ENCODE measurements at regions not wholly inside any gene's neighbourhood (a gene's known extent, or its start where the extent isn't known, plus 50 kb on each side); places are given as distances from the start of the nearest gene placed in this dataset.

DNA sequence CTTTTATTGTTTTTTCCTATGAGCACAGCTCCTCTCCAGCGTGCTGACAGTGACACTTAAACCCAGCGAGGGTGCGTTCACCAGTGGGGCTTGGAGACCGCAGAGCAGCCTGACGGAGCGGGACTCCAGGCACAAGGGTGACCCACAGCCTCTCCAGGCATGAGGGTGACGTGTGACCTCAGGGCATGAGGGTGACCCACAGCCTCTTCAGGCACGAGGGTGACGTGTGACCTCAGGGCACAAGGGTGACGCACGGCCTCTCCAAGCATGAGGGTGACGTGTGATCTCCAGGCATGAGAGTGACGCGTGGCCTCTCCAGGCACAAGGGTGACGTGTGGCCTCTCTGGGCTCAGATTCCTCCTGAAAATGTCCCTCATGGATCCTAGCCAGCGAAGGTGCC is 164.3 kb upstream of the TCERG1L start:
- Histone ChIP-seq H3K14ac (ENCODE audit: insufficient read depth, low read length) (no peak overlapping the region; the same call in 1 of the 2 replicates), H3K18ac (ENCODE audit: insufficient read length, low read depth, low read length) (no peak overlapping the region), H4K91ac (ENCODE audit: insufficient read length, low read depth, low read length) (no peak overlapping the region), H4K8ac (replicated peaks; ENCODE audit: insufficient read length, low read depth, low read length) (no peak overlapping the region), H2BK15ac (ENCODE audit: low read depth, low read length) (no peak overlapping the region), H3K23ac (ENCODE audit: insufficient read length, low read depth, low read length) (no peak overlapping the region), H3K4me1 (ENCODE audit: insufficient read depth, low read length) (no peaks in the 10 kb centered on the region), H3K27me3 (ENCODE audit: insufficient read depth, low read length) (no peaks in the 10 kb centered on the region), H3T11ph (ENCODE audit: low read length) (no peak overlapping the region), H3K23me2 (ENCODE audit: insufficient read length, low read depth, low read length, poor library complexity, severe bottlenecking) (no peaks in the 10 kb centered on the region), H3K4me2 (ENCODE audit: insufficient read depth, insufficient read length, low read length) (no peak overlapping the region), H3K56ac (ENCODE audit: insufficient read length, low read depth, low read length) (no peak overlapping the region), H3K9me3 (ENCODE audit: control insufficient read depth, low read depth, low read length) (no peaks in the 10 kb centered on the region), H4K20me1 (ENCODE audit: control insufficient read depth, insufficient read depth, insufficient read length) (no peaks in the 10 kb centered on the region), H3K27ac (ENCODE audit: insufficient read length, low read depth, low read length) (no peak overlapping the region), H3K79me1 (ENCODE audit: insufficient read depth, low read depth, low read length, poor library complexity, severe bottlenecking) (no peaks in the 10 kb centered on the region), H3K9ac (ENCODE audit: extremely low read depth, insufficient read length, low read length) (no peak overlapping the region), H2AFZ (ENCODE audit: low read length) (no peak overlapping the region), H2BK120ac (ENCODE audit: low read depth, low read length, poor library complexity, severe bottlenecking) (no peak overlapping the region), H3K4ac (ENCODE audit: low read depth, low read length) (no peak overlapping the region), H2BK20ac (ENCODE audit: low read depth, low read length, poor library complexity, severe bottlenecking) (no peak overlapping the region), H2BK12ac (ENCODE audit: insufficient read length, low read depth, low read length) (no peak overlapping the region), H2AK5ac (ENCODE audit: insufficient read length, low read length) (no peak overlapping the region), H2BK5ac (ENCODE audit: insufficient read length, low read length) (no peak overlapping the region), H3K79me2 (ENCODE audit: insufficient read depth, low read length) (no peaks in the 10 kb centered on the region), H4K5ac (ENCODE audit: insufficient read length, low read depth, low read length) (no peak overlapping the region)
- Mint-ChIP-seq H3K27ac (no peak overlapping the region), H3K4me1 (peaks cover 3 to 5% of the 10 kb centered on the region in 2 experiments; a peak in 2 of 4 replicates), H3K27me3 (ENCODE audit: low read depth) (no peaks in the 10 kb centered on the region; the same call in none of the 2 replicates), H3K9me3 (no peaks in the 10 kb centered on the region), H3K36me3 (ENCODE audit: insufficient read depth in 1 of 3, low read depth in 3 of 3) (no peaks in the 10 kb centered on the region), H3K4me3 (no peak overlapping the region)
- no peak for TF ChIP-seq CTCF (conservative IDR thresholded peaks at IDR 0.05)
- no peak for DNase-seq
- no CpG with 5 or more reads among the region's 16 CpGs for WGBS (ENCODE audit: extremely low coverage, insufficient read length, low lambda C conversion rate)
